ENCODE measurements at regions not wholly inside any gene's neighbourhood (a gene's known extent, or its start where the extent isn't known, plus 50 kb on each side); places are given as distances from the start of the nearest gene placed in this dataset.

GRCh38 chr5:3032513-3032912, 281.0 kb upstream of the IRX2 start:
- in situ Hi-C loops (cut with MboI; ENCODE audit: low pct_ligation_motif_present in 1 of 4, low pct_unique_long_range_greater_than_20kb in 1 of 4, low sequenced_read_pairs in 3 of 4) (no loop called here), intact Hi-C loops (cut with DNase I; ENCODE audit: low total_unique reads) (no loop called here)
- Histone ChIP-seq H3K27ac (no peak overlapping the region), H3K9me3 (no peaks in the 10 kb centered on the region), H3K36me3 (no peaks in the 10 kb centered on the region), H3K4me3 (no peak overlapping the region), H3K27me3 (no peaks in the 10 kb centered on the region), H3K4me1 (no peaks in the 10 kb centered on the region)
- TF ChIP-seq EP300 (IDR thresholded peaks at IDR 0.05; ENCODE audit: low read depth) (no peak), CTCF (IDR thresholded peaks at IDR 0.05) (no peak), POLR2AphosphoS5 (IDR thresholded peaks at IDR 0.05) (no peak), POLR2A (IDR thresholded peaks at IDR 0.05) (no peak)
- WGBS, 2 donors (ENCODE audit: low coverage in 1 of 2) = 40 to 62% methylated on average over 1 to 6 of the region's 6 CpGs
- no peak for DNase-seq

GRCh38 chr5:3031733-3032378, 280.4 kb upstream of the IRX2 start:
- no peak overlapping the region for H3K4me3 ChIP-seq
- intact Hi-C loops (cut with DNase I; ENCODE audit: low total_unique reads) = no loop called here
- H3K9me3 ChIP-seq = no peaks in the 10 kb centered on the region
- H3K36me3 ChIP-seq = no peaks in the 10 kb centered on the region
- H3K4me1 ChIP-seq = no peaks in the 10 kb centered on the region
- DNase-seq = no peak
- in situ Hi-C loops (cut with MboI; ENCODE audit: low pct_ligation_motif_present in 1 of 4, low pct_unique_long_range_greater_than_20kb in 1 of 4, low sequenced_read_pairs in 3 of 4) = no loop called here
- no peak overlapping the region for H3K27ac ChIP-seq
- H3K27me3 ChIP-seq = no peaks in the 10 kb centered on the region
- TF ChIP-seq EP300 (IDR thresholded peaks at IDR 0.05; ENCODE audit: low read depth) (no peak), CTCF (IDR thresholded peaks at IDR 0.05) (no peak), POLR2AphosphoS5 (IDR thresholded peaks at IDR 0.05) (no peak), POLR2A (IDR thresholded peaks at IDR 0.05) (no peak)
- 83 to 89% methylated on average over 1 to 16 of the region's 16 CpGs for WGBS, 2 donors (ENCODE audit: low coverage in 1 of 2)

GRCh38 chr5:3030511-3031165, 279.2 kb upstream of the IRX2 start:
- Histone ChIP-seq H3K27ac (no peak overlapping the region), H3K4me3 (no peak overlapping the region), H3K27me3 (no peaks in the 10 kb centered on the region), H3K9me3 (no peaks in the 10 kb centered on the region), H3K4me1 (no peaks in the 10 kb centered on the region), H3K36me3 (no peaks in the 10 kb centered on the region)
- in situ Hi-C loops (cut with MboI; ENCODE audit: low pct_ligation_motif_present in 1 of 4, low pct_unique_long_range_greater_than_20kb in 1 of 4, low sequenced_read_pairs in 3 of 4) (no loop called here), intact Hi-C loops (cut with DNase I; ENCODE audit: low total_unique reads) (no loop called here)
- no peak for DNase-seq
- TF ChIP-seq POLR2A (IDR thresholded peaks at IDR 0.05) (no peak), CTCF (IDR thresholded peaks at IDR 0.05) (no peak), POLR2AphosphoS5 (IDR thresholded peaks at IDR 0.05) (no peak), EP300 (IDR thresholded peaks at IDR 0.05; ENCODE audit: low read depth) (no peak)
- WGBS, 2 donors (ENCODE audit: low coverage in 1 of 2) = 83% methylated on average over 21 of the region's 21 CpGs; no CpG with 5 or more reads in 1 of the 2 donors

- in situ Hi-C loops (cut with MboI; ENCODE audit: low pct_ligation_motif_present in 1 of 4, low pct_unique_long_range_greater_than_20kb in 1 of 4, low sequenced_read_pairs in 3 of 4) = no loop called here
- WGBS, 2 donors (ENCODE audit: low coverage in 1 of 2) = 86 to 90% methylated on average over 2 to 9 of the region's 9 CpGs
- no peak for DNase-seq
- Histone ChIP-seq H3K27me3 (no peaks in the 10 kb centered on the region), H3K4me3 (no peak overlapping the region), H3K36me3 (no peaks in the 10 kb centered on the region), H3K9me3 (no peaks in the 10 kb centered on the region), H3K27ac (no peak overlapping the region), H3K4me1 (no peaks in the 10 kb centered on the region)
- intact Hi-C loops (cut with DNase I; ENCODE audit: low total_unique reads) = no loop called here
- TF ChIP-seq CTCF (IDR thresholded peaks at IDR 0.05) (no peak), POLR2A (IDR thresholded peaks at IDR 0.05) (no peak), EP300 (IDR thresholded peaks at IDR 0.05; ENCODE audit: low read depth) (no peak), POLR2AphosphoS5 (IDR thresholded peaks at IDR 0.05) (no peak)
Observed at GRCh38 chr5:3029396-3029795, 277.9 kb upstream of the IRX2 start.

Measured in transverse colon (tissue), 4 donors.